Right ventricle myocardium inferior (tissue), 1 donor: ENCODE measurements at regions not wholly inside any gene's neighbourhood (a gene's known extent, or its start where the extent isn't known, plus 50 kb on each side); places are given as distances from the start of the nearest gene placed in this dataset.

ENCODE experiments used
- ATAC-seq: fragments of 200-7000 bp; cut with Tn5 transposase; one replicate; pipeline ENCODE4 v1.9.1; 2020; ENCODE audit warnings: mild to moderate bottlenecking, moderate library complexity
- DNase-seq: peaks from one replicate; pipeline ENCODE4 v3.0.0; 2021; ENCODE audit errors: missing footprints
- intact Hi-C: fragments of 100-400 bp; cut with DNase I; formaldehyde crosslinking; loops from one replicate; pipeline ENCODE4 v1.11.0; 2022
- donor health status: DM: no; HTN: yes; CAD: no; lungs with severe emphysema.

- ATAC-seq (no peak), DNase-seq (no peak)
- intact Hi-C loops = no loop called here
Observed at GRCh38 chr10:83926606-83927005, 212.7 kb upstream of the GHITM start.

- ATAC-seq (no peak), DNase-seq (no peak)
- intact Hi-C loops = no loop called here
Observed at GRCh38 chr10:83927166-83927565, 212.1 kb upstream of the GHITM start.

- no peak for DNase-seq
- ATAC-seq = peak; percentile 28
- intact Hi-C loops = no loop called here
Observed at GRCh38 chr10:83929399-83929798, 209.9 kb upstream of the GHITM start.

GRCh38 chr10:83931669-83932068 is 207.6 kb upstream of the GHITM start:
- ATAC-seq = no peak
- intact Hi-C loops = no loop called here
- no peak for DNase-seq

- intact Hi-C loops = no loop called here
- DNase-seq = no peak
- no peak for ATAC-seq
Observed at GRCh38 chr10:83932245-83932644, 207.1 kb upstream of the GHITM start.

- intact Hi-C loops = no loop called here
- ATAC-seq (no peak), DNase-seq (no peak)
Observed at GRCh38 chr10:83934062-83934461, 205.2 kb upstream of the GHITM start.

- ATAC-seq = no peak
- DNase-seq = no peak
- intact Hi-C loops = no loop called here
Observed at GRCh38 chr10:83934641-83935338, 204.5 kb upstream of the GHITM start.

- intact Hi-C loops = no loop called here
- ATAC-seq (no peak), DNase-seq (no peak)
Observed at GRCh38 chr10:83935339-83935736, 204.0 kb upstream of the GHITM start.

GRCh38 chr10:83935911-83936310 is 203.4 kb upstream of the GHITM start:
- DNase-seq = no peak
- intact Hi-C loops = no loop called here
- ATAC-seq = no peak

- ATAC-seq (no peak), DNase-seq (no peak)
- intact Hi-C loops = no loop called here
Observed at GRCh38 chr10:83937161-83937560, 202.1 kb upstream of the GHITM start.

- ATAC-seq = no peak
- no peak for DNase-seq
- intact Hi-C loops = no loop called here
Observed at GRCh38 chr10:83937826-83938225, 201.5 kb upstream of the GHITM start.

- DNase-seq (no peak), ATAC-seq (no peak)
- intact Hi-C loops = no loop called here
Observed at GRCh38 chr10:83941189-83941588, 198.1 kb upstream of the GHITM start.

GRCh38 chr10:83942410-83942809 is 196.9 kb upstream of the GHITM start:
- no peak for ATAC-seq

GRCh38 chr10:83943049-83943448 is 196.3 kb upstream of the GHITM start:
- DNase-seq (no peak), ATAC-seq (no peak)
- intact Hi-C loops = no loop called here

More at GRCh38 chr10:83942410-83942809, 196.9 kb upstream of the GHITM start:
- DNase-seq = no peak
- intact Hi-C loops = no loop called here

- ATAC-seq = no peak
- no peak for DNase-seq
- intact Hi-C loops = no loop called here
Observed at GRCh38 chr10:83943920-83944319, 195.4 kb upstream of the GHITM start.

GRCh38 chr10:83945982-83946718 is 193.2 kb upstream of the GHITM start:
- ATAC-seq (no peak), DNase-seq (no peak)
- intact Hi-C loops = no loop called here

GRCh38 chr10:83952314-83952713 is 187.0 kb upstream of the GHITM start:
- intact Hi-C loops = no loop called here

GRCh38 chr10:83953589-83953988 is 185.7 kb upstream of the GHITM start:
- DNase-seq = no peak
- ATAC-seq = no peak
- intact Hi-C loops = no loop called here

More at GRCh38 chr10:83952314-83952713, 187.0 kb upstream of the GHITM start:
- DNase-seq (no peak), ATAC-seq (no peak)

GRCh38 chr10:83954193-83954799 is 185.0 kb upstream of the GHITM start:
- ATAC-seq = no peak
- intact Hi-C loops = no loop called here
- no peak for DNase-seq

- DNase-seq (no peak), ATAC-seq (no peak)
- intact Hi-C loops = no loop called here
Observed at GRCh38 chr10:83955406-83955805, 183.9 kb upstream of the GHITM start.
